MCF 10A (cell line): ENCODE measurements at regions not wholly inside any gene's neighbourhood (a gene's known extent, or its start where the extent isn't known, plus 50 kb on each side); places are given as distances from the start of the nearest gene placed in this dataset.

ENCODE experiments used
- BruUV-seq: library from RNA; stranded (reverse); fragments of 400-500 nt; replicated peaks from 2 replicates; lab custom pipeline; 2021; lab: Mats Ljungman, UMichigan
- CTCF ChIA-PET: fragments of 300-600 bp; sonication (Branson Sonifier 250); formaldehyde crosslinking; extraction: SDS; loops from one replicate; lab custom pipeline; 2021; ENCODE audit warnings: antibody characterized with exemption, inconsistent platforms; lab: Yijun Ruan, JAX
- POLR2A ChIA-PET: fragments of 300-600, 350-650 bp; sonication (Branson Sonifier 250); formaldehyde crosslinking; extraction: SDS; loops from one replicate; lab custom pipeline; 2020; ENCODE audit warnings: antibody characterized with exemption, inconsistent platforms; lab: Yijun Ruan, JAX
- DNase-seq: peaks from one replicate; pipeline ENCODE4 v3.0.0-alpha.2; 2018; ENCODE audit not compliant: unreplicated experiment
- H3K27ac Mint-ChIP-seq: one replicate; pipeline ENCODE4 v1.8.0; 2022; ENCODE audit warnings: mild to moderate bottlenecking, low read depth, mixed read lengths; ENCODE audit not compliant: unreplicated experiment
- H3K27me3 Mint-ChIP-seq: one replicate; pipeline ENCODE4 v1.8.0; 2022; ENCODE audit warnings: mixed read lengths; ENCODE audit not compliant: insufficient read depth, unreplicated experiment
- H3K36me3 Mint-ChIP-seq: one replicate; pipeline ENCODE4 v1.8.0; 2022; ENCODE audit warnings: mild to moderate bottlenecking, moderate library complexity, mixed read lengths; ENCODE audit not compliant: insufficient read depth, unreplicated experiment
- H3K4me1 Mint-ChIP-seq: one replicate; pipeline ENCODE4 v1.8.0; 2022; ENCODE audit warnings: mixed read lengths; ENCODE audit not compliant: insufficient read depth, unreplicated experiment
- H3K4me3 Mint-ChIP-seq: one replicate; pipeline ENCODE4 v1.8.0; 2022; ENCODE audit warnings: mild to moderate bottlenecking, moderate library complexity, mixed read lengths; ENCODE audit not compliant: unreplicated experiment
- H3K9me3 Mint-ChIP-seq: one replicate; pipeline ENCODE4 v1.8.0; 2022; ENCODE audit warnings: mixed read lengths; ENCODE audit not compliant: unreplicated experiment
- CTCF ChIP-seq: fragments of 200-600 bp; IDR thresholded peaks from one replicate; pipeline ENCODE4 v1.8.0; 2022; ENCODE audit warnings: antibody characterized with exemption, mild to moderate bottlenecking; ENCODE audit not compliant: unreplicated experiment
- intact Hi-C: fragments of 100-400 bp; cut with micrococcal nuclease; formaldehyde crosslinking; loops from 2 replicates; pipeline ENCODE4 v1.14.1; 2022

- TF ChIP-seq CTCF: no peak
- H3K36me3 Mint-ChIP-seq: no peaks in the 10 kb centered on the region
Observed at GRCh38 chr15:85325834-85326233, 54.6 kb upstream of the AKAP13 start.

GRCh38 chr15:85326291-85326690, 54.1 kb upstream of the AKAP13 start:
- intact Hi-C loops: no loop called here
- ChIA-PET CTCF (interaction anchor here (0.6 to 8.6 kb wide), 6 partner anchors 13 to 308 kb away, joined by 3 to 134 read pairs (median 5); no protein-coding TSS in a partner anchor), POLR2A (no interaction called here)
- DNase-seq: no peak
- no TSS peak for BruUV-seq
- Mint-ChIP-seq H3K27me3 (no peaks in the 10 kb centered on the region), H3K27ac (no peak overlapping the region), H3K4me3 (no peak overlapping the region), H3K4me1 (peaks cover 15% of the 10 kb centered on the region), H3K36me3 (peaks cover 3% of the 10 kb centered on the region), H3K9me3 (peaks cover 8% of the 10 kb centered on the region)
- TF ChIP-seq CTCF: no peak

More at GRCh38 chr15:85325834-85326233, 54.6 kb upstream of the AKAP13 start:
- no peak overlapping the region for H3K4me3 Mint-ChIP-seq
- intact Hi-C loops: no loop called here
- H3K4me1 Mint-ChIP-seq: peaks cover 11% of the 10 kb centered on the region
- no TSS peak for BruUV-seq
- ChIA-PET POLR2A (no interaction called here), CTCF (interaction anchor here (0.6 to 8.6 kb wide), 4 partner anchors 13 to 89 kb away, joined by 3 to 134 read pairs (median 5); no protein-coding TSS in a partner anchor)
- peaks cover 8% of the 10 kb centered on the region for H3K9me3 Mint-ChIP-seq
- no peaks in the 10 kb centered on the region for H3K27me3 Mint-ChIP-seq
- no peak for DNase-seq
- H3K27ac Mint-ChIP-seq: no peak overlapping the region

GRCh38 chr15:85327820-85328219, 52.6 kb upstream of the AKAP13 start:
- ChIA-PET POLR2A (interaction anchor here (0.6 to 2.3 kb wide), 4 partner anchors 9 to 843 kb away, joined by 3 to 14 read pairs (median 4); no protein-coding TSS in a partner anchor), CTCF (interaction anchor here (0.5 to 8.6 kb wide), 13 partner anchors 9 to 757 kb away, joined by 3 to 134 read pairs (median 4); no protein-coding TSS in a partner anchor)
- no peak overlapping the region for H3K27ac Mint-ChIP-seq
- intact Hi-C loops: no loop called here
- BruUV-seq: no TSS peak
- H3K9me3 Mint-ChIP-seq: peaks cover 7% of the 10 kb centered on the region
- TF ChIP-seq CTCF: no peak
- DNase-seq: no peak
- H3K36me3 Mint-ChIP-seq: peaks cover 6% of the 10 kb centered on the region
- no peak overlapping the region for H3K4me3 Mint-ChIP-seq
- H3K4me1 Mint-ChIP-seq: peaks cover 30% of the 10 kb centered on the region
- H3K27me3 Mint-ChIP-seq: no peaks in the 10 kb centered on the region

GRCh38 chr15:85329561-85330422, 50.6 kb upstream of the AKAP13 start:
- Mint-ChIP-seq H3K27ac (peak overlapping the region; percentile 27), H3K27me3 (no peaks in the 10 kb centered on the region), H3K9me3 (no peaks in the 10 kb centered on the region), H3K4me1 (peaks cover 40% of the 10 kb centered on the region), H3K36me3 (peaks cover 12% of the 10 kb centered on the region), H3K4me3 (no peak overlapping the region)
- no peak for DNase-seq
- intact Hi-C loops: loop anchor here (5.0 kb wide), 2 partner anchors 32 to 158 kb away; no protein-coding TSS in a partner anchor
- BruUV-seq: no TSS peak
- ChIA-PET CTCF (interaction anchor here (1.6 to 8.6 kb wide), 12 partner anchors 11 to 257 kb away, joined by 4 to 134 read pairs (median 18); no protein-coding TSS in a partner anchor), POLR2A (interaction anchor here (1.0 to 3.6 kb wide), 5 partner anchors 8 to 156 kb away, joined by 3 to 50 read pairs (median 15); partner anchors contain the start of gene AKAP13)
- no peak for TF ChIP-seq CTCF
